DMS153 treated with DMSO at 0.1 percent for 48 hours (cell line): ENCODE measurements at regions not wholly inside any gene's neighbourhood (a gene's known extent, or its start where the extent isn't known, plus 50 kb on each side); places are given as distances from the start of the nearest gene placed in this dataset.

Experiments used
- DNase-seq: peaks from one replicate; lab custom pipeline; 2025; ENCODE audit not compliant: unreplicated experiment; lab: John Stamatoyannopoulos, UW

DNA sequence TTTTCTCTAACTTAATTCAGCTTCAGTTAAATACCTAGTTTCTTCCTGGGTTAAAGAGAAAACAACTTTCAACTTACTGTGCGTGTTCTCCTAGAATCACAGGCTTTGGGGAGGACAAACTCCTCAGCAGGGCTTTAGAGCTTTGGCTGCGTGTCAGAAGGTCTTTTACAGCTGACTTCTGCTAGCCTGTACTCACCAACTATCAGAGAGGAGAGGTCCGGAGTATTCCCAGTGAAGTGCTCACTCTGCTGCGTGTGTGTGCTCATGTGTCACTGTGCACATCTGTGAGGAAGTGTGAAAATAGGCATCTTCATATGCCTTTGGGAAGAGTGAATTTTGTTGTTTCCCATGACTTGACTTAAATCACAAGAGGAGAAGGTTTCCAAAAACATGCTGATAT is 423.2 kb upstream of the SGCD start:
- DNase-seq: no peak

DNA sequence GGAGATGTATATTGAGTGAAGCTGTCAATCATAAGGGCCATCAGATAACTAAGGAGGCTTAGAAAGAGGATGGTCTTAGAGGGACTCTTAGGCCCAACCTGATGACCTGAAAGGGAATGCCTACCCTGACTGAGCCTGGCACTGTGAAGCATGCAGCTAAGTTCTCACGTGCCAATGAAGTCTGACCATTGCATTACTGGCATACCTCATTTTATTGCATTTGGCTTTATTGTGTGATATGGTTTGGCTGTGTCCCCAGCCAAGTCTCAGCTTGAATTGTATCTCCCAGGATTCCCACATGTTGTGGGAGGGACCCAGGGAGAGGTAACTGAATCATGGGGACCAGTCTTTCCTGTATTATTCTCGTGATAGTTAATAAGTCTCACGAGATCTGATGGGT is 421.6 kb upstream of the SGCD start:
- DNase-seq: no peak

DNA sequence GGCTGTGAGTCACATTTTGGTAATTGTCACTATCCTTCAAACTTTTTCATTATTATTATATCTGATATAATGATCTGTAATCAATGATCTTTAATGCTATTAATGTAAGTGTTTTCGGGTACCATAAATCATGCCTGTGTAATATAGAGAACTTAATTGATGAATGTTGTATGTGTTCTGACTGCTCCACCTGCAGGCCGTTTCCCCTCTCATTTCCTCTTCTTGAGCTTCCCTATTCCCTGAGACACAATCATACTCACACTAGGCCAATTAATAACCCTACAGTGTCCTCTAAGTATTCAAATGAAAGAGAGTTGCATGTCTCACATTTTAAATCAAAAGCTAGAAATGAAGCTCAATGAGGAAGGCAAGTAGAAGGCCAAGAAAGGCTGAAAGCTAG is 420.9 kb upstream of the SGCD start:
- no peak for DNase-seq

DNA sequence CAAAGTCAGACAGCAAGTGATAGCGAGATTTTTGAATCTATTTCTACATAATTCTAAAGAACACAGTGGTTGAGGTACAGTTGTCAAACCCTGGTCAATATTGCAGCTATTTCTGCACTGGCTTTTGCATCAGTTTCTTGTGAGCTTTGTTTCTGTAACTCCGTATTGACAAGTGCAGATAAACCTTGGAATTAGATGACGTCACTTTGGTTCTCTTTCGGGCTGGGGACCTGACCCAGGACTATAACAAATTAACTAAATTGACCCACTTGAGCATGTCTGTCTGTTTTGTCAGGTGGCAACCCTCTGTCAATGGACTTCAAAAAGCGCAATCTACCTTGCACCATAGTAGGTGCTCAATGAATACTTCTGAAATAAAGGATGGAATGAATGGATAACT is 418.4 kb upstream of the SGCD start:
- DNase-seq: no peak

DNA sequence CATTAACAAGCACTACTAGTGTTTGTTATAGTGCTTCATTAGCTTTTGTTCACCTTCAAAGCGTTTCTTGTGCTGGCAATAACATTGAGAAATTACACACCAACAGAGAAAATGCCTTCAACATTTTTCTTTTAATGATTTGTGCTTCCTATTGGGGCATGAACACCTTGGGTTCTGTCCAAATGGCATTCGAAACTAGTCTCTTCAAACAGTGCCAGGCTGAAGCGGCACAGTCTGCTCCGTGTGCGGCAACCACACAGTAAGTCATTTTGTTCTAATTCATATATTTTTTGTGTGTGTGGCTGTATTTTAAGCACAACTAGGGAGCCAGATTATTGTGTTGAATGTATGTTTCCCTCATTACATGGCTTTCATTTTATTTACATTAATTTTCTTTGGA is 414.7 kb upstream of the SGCD start:
- DNase-seq: no peak

DNA sequence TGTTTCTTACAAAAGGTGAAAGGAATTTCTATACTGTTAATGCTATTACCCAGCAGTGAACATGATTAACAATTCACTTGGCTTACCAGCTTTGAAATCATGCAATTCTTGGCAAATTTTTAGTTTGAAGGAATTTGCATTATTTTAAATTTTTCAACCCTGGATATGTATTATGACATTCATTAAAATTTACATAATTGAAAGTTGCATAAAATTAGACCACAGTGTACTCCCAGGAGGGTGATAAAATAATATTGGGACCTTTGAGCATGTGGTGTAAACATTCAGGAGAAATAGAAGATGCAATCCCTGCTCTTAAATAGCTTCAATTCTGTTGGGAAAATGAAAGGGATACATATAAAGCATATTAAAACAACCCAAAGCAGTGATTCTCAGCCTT is 412.2 kb upstream of the SGCD start:
- DNase-seq: no peak

DNA sequence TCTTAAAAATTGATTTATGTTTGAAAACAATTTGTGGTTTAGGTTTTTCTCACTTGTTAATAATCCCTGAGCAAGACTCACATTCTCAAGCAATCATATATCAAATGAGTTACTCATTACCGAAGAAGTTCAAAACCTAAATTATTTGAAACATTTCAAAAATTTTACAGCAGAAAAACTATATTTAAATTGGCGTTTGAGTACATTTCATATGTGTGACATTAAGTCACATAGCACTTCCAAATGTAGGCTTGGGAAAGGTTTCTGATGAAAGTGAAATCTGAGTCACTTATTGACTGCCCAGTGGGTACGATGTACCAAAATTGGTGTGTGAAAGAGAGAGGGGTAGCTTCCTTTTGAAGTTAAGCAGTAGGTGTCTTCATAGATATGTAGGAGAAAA is 411.4 kb upstream of the SGCD start:
- no peak for DNase-seq

DNA sequence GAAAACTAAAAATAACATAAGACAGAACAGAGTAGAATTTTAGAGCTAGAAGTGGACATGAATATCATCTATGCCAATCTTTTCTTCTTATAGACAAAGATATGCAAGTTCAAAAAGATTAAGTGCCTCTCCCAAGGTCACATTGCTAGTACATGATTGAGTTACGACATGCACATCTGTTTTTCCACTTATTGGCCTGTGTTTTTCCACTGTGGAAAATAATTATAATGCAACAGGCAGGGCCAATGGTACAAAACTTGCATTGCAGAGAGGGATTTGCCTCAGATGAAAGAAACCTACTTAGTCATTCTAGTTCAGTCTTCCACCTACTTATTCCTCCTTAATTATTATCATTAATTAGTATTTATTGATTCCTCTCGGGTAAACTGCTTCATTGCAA is 407.8 kb upstream of the SGCD start:
- no peak for DNase-seq

DNA sequence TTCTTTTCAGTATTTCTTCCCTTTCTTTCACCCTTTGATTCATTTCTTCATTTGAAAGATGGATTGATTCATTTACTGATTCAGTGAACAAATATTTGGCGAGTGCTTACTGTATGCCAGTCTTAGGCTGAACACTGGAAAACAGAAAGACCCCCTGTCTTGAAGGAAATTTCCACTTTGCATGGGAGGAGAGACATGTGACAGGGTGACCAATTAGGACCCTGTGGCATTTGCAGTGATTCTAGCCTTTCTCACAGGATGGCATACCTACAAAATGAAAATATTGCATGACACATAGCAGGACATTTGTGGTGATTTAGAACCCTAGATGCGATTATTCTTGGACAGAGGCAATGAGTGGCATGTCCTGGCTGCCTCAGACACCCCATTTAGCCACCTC is 407.2 kb upstream of the SGCD start:
- no peak for DNase-seq

DNA sequence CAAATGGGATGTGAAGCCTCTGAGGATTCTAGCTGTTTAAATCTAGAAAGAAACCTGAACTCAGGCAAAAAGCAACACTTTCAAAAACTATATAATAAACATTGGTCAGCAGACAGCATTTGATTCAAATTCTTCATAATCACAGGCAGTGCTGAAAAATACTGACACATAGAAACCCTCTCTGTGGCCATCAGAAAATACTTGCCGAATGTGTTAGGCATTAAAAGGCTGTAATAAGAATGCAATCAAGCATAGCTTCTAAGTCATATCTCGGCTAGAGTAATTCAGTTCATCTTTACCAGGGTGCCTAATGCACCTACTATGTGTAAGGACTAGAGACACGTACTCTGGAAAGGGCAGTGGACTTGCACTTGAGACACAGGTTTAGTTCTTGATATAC is 405.3 kb upstream of the SGCD start:
- DNase-seq: no peak

DNA sequence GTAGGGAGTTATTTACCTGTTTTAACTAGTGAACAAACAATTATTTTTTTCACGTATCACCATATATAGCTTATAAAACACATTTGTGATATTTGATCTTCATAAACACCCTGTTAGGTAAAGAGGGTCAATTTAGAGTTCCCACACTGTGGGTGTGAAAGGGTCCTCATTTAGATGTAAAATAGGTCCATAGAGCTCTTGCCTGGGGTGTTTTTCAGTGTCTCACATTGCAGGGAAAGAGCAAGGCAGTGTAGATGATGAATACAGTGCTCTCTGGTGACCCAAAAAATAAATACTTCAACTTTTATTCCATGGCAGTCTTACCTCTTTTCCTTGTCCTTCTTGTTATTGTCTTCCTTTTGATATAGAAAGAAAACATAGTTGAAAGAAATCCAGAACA is 403.2 kb upstream of the SGCD start:
- DNase-seq: no peak

DNA sequence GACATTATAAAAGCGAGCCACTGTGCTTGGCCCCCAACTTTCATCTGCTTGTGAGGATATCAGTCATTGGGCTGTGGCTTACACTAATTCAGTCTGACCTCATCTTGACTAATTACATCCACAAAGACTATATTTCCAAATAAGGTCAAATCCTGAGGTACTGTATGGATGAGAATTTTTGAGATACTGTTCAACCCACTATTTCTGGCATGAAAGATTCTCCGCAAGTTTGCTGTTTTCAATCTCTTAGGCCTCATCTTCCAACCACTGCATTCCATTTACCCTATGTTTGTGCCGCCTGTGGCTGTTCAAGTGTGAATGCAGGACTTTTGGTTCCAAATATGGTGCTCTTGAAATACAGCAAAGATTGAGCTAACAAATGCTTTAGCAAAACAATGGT is 400.9 kb upstream of the SGCD start:
- no peak for DNase-seq

DNA sequence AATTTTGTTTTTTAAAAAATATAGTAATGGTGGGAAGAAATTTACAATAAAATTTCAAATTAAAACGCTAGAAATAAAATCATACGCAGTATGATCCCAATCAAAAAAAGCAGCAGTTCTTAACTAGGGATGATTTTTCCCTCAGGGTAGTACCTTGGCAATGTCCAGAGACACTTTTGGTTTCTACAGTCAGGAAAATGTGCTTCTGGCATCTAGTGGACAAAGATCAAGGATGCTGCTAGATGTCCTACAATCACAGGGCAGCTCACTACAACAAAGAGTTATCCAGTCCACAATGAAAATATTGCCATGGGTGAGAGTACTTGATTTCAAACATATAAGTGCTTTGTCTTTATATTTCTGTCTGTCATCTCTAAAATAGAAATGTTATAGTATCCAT is 400.2 kb upstream of the SGCD start:
- no peak for DNase-seq

DNA sequence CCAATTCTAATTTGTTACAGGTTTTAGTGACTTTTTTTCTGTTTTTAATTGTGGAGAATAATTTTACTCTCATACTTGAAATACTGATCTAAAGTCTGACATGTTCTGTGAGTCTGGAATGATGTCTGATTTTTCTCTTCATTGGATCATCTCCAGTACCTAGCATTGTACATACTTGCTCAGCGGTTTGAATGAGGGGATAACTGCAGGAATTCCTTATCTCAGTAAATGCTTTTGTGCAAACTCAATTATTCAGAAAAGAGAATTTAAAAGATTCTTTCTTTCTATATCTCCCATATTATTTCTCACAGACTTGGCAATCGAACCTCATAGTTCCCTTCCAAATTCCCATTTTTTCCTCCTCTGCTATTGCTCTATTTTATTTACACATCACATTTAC is 397.9 kb upstream of the SGCD start:
- DNase-seq: no peak

DNA sequence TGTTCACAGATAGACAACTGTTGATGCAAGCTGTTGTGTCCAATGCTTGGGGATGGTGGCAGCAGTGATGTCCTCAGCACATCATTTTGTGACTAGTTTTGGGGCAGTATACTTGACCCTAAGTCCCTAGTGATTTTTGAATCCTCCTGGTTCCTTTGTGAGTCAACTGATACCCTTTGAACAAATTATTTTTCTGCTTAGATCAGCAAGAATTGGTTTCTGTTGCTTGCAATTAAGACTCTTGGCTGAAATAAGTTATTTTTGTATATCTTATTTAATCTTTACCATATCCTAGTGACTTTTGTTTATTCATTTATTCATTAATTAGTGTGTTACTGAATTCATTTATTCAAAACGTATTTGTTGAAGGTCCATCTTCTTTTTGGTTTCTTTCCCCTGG is 392.0 kb upstream of the SGCD start:
- no peak for DNase-seq

DNA sequence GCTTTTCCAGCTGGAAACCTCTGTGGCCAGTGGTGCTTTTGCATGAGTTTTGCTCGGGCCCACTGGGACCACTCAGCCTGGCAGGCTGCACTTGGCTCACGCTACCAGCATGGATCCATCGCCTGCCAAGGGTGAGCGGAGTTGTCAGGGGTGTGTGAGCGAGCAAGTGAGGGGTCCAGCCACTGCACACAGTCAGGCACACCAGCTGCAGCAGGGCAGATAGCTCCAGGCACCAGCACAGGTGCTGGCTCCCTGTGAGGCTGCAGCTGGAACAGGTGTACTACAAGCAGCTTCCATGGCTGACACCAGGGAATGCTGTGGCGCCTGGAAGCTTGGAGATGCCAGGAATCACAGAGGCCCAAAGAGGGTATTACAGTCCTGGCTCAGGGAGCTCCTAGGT is 391.2 kb upstream of the SGCD start:
- DNase-seq: no peak

DNA sequence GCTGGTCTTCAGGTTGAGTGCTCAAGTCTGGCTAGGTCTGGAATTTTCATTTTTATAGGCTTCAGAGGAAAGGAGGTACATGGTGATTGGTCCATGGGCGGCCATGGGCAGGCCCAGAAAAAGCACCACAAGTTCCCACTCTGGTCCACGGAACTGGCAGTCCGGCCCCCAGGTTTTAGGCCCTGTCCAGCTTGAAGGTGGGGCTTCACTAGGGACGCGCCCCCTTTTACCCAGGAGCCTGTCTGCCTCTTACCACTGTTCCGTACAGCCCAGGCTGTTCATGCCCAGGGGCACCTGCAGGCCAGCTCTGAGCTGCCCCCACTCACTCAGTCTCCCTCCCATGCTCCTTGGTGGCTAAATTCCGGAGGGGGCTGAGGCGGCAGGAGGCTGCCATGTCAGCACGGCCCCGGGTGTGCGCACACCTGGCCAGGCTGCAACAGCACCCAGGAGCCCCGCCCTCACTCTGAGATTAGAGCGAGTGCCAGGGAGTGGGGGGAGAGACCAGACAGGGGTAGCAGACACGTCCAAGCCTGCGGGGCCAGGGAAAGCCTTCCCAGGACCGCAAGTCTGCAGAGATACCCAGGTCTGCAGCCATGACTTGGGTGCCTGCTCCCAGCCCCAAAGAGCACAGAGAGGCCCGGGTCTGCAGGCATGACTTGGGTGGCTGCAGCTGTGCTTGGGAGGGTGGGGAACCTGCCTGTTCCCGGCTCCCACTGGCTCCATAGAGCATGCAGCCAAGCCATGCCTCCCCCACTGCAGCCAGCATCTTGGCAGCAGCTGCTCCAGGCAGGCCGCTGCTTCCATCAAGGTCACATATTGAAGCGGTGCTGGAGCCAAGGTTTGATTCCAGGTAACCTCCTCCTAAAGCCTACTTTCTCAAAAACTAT is 390.2 kb upstream of the SGCD start:
- DNase-seq: no peak

DNA sequence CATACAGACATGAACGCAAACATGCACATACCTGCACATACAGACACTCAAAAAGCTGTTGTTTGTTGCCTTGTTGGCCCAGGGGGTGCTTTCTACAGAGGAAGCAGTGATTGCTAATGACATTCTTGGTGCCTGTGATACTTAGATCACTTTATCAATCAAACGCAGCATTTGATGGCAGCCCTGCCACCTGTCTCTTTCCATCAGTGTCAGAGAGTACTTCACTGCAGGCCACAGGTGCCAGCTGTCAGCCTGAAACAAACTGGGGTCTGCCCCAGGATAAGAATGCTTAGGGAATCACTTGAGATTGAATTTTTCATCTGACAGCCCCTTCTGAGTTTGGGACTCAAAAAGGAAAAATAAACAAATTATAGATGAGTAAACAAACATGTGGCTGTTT is 388.9 kb upstream of the SGCD start:
- no peak for DNase-seq

DNA sequence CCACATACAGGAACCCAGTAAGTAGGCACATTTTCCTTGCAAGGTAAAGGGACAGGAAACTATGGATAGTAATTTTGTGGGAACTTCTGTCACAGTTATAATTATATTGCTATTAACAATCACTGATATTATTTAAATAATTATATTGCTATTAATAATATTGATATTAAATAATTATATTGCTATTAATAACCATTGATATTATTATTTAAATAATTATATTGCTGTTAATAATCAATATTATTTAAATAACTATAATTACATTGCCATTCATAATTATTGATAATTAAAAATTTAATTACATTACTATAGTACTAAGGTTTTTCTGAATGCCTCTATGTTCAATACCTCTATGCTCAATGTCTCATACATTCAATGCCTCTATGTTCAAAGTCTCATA is 385.6 kb upstream of the SGCD start:
- DNase-seq: no peak

DNA sequence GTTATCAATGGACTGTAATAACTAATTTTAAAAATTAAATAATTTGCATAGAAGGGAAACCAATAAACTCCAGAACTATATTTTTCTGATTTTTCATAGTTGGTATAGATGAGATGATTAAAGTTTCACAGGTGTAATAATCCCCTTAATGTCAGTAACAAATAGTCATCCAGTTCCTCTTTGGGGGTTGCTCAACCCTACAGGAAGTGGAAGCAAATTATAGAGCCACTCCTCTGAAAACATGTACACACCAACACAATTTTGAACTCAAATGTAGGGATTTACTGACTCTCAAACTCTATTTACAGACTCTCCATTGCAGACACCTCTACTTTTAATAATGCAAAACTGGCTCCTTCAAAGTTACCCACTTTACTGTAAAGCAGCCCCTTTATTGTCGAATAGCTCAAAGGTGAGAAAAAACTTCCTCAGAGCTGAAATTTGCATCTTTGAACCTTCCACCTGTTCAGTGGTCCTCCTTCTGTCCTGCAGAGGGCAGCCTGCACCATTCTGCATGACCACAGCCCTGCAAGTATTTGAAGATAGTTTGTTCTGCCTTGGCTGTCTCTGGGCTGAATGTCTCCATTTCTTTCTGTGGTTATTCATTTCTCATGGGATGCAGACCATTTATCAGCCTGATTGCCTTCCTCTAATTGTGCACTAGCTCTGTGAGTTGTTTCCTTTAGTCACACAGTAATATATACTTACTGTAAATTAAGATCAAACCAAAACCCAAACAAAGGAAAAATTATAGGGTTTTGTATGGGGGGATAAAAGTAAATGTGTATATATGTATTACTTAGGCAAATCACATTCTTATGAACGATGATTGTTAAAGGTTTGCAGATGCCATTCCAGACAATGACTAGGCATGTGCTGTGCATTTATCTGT is 383.2 kb upstream of the SGCD start:
- no peak for DNase-seq

DNA sequence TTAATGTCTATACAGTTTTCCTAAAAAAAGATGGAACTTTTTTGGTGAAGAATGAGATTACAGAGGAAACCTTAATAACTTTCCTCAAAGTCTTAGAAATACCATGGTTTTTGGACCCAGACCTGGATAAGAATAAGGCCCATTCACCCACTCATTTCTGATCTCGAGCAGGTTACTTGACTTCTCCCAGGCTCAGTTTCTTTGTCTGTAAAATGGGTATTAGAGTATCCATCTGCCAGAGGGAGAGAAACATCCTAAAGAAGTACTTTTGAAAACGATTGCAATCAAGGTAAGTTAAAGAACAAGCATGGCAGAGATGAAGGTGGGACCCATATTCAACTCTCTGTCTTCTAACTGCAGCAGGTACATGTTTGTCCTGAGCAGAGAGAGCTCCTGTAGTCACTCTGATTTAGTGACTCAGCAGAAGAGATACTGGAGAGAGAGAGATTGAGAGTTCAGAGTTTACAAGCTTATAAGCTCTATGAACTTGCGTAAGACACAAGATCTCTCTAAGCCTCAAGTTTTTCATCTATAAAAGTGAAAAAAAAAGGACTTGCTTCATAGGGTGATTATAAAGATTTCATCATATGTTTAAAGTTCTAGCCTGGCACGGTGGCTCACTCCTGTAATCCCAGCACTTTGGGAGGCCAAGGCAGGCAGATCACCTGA is 379.4 kb upstream of the SGCD start:
- no peak for DNase-seq

DNA sequence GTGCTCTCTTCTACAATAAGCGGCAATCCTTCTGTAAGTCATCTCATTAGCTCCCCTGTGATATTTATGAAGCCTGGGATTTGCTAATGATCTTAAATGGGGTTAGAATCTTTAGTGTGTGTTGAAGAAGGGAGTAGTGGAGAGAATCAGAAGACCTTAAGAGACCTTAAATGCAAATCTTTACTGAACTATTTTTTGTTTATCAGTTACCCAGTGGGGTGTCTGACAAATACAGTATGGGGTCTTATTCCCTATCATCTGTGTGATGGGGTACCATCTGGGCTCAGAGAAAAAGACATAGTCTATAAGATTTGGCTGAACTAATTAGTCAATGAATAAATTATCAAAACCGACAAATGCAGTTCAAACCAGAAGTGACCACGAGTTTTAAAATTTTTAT is 378.4 kb upstream of the SGCD start:
- no peak for DNase-seq
